Cerebellar nuclear complex (tissue), 1 donor: ENCODE measurements at regions not wholly inside any gene's neighbourhood (a gene's known extent, or its start where the extent isn't known, plus 50 kb on each side); places are given as distances from the start of the nearest gene placed in this dataset.

ENCODE experiments used
- DNase-seq, 2 experiments: peaks; one replicate each; lab custom pipeline; 2025; lab: John Stamatoyannopoulos, UW

GRCh38 chr2:104045071-104045470, 808.8 kb upstream of the POU3F3 start:
- no peak for DNase-seq

DNA sequence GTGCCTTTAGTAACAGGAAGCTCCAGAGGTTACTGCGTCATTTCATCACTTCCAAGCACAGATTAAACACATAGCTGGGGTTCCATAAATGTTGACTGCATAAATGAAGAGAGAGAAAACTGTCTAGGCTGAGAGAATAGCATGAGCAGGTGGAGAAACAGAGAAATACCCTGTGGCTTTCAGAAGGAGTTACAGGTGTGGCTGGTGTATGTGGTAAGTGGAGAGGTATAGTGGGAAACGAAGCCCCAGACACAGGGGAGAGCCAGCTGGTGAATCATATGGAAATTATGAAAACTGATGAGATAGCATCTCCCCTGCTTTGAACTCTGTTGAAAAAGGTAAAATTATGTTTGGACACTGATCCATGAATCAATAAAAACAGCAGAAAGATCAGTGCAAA, 807.4 kb upstream of the POU3F3 start:
- DNase-seq, result no peak

- DNase-seq, result no peak
Measured at GRCh38 chr2:104047516-104047915, 806.4 kb upstream of the POU3F3 start.

DNA sequence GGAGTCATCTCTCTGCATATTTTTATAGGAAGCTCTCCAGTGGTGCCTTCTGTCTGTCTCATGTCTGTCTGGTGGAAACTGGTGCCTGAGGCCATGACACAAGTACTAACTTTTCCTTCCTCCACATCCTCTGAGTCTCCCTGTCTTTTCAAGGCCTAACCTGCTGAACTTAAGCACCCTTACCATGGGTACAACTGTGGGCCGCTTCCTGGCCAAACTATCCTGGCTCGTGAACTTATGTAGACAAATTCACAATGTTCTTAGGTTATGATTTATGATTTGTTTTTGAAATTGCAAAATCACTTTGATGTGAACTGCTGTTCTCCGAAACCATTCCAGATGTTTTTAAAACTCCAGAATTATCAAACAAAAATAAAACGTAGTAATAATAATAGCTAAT, 804.5 kb upstream of the POU3F3 start:
- DNase-seq, result no peak

DNA sequence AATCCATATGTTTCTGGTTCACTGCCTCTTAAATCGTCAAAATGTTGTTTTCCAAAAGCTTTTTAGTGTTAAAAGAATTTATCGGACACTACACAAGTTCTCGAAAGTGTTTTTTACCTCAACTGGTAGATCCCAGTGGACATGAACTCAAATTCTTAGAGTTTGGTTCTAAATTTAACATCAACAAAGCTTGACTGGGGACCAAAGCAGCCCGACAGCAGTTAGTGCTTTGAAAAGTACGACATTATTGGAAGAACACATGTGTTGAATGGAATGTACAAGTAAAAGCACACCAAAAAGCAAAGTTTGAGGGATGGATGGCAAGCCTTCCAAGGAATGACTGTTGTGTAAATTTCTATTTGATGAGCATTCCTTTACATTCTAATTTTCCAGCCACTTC, 803.9 kb upstream of the POU3F3 start:
- no peak for DNase-seq

- no peak for DNase-seq
Measured at GRCh38 chr2:104050656-104051242, 803.2 kb upstream of the POU3F3 start.

DNA sequence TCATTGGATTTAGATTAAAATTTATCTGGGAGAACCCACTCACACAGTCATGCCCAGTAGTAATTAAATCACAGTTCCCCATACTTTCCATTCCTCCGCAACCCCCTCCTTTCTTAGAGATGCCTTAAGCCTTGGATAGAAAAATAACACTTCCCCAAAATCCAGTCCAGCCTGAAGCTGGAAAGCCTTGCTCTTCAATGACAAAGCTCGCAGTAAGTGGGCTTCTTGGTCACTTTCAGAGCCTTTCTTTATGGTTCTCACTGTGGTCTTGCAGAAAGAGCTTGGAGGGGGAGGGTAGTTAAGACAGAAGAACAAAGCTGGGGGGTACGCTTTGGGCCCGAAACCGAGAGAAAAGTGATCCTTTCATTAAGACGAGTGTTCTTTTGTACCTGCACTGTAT, 802.1 kb upstream of the POU3F3 start:
- DNase-seq, result no peak

DNA sequence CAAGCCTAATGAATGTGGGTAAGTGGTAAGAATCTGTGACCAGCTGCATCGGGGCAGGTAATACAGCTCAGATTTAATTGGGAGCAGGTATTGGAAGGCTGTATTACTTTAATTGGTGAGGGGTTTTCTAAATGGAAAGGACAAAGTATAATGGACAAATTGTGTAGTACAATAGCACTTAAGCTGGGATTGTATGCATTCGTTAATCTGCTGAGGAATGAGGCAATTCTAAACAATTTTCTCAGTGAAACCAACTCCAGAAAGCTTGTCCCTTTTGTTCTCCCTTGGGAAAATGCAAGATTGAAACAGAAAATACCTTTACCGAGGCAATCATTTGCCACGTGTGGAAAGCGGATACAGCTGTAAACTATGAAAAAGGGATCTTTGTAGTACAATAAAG, 801.6 kb upstream of the POU3F3 start:
- no peak for DNase-seq

- DNase-seq, result no peak
Measured at GRCh38 chr2:104056451-104056850, 797.5 kb upstream of the POU3F3 start.

DNA sequence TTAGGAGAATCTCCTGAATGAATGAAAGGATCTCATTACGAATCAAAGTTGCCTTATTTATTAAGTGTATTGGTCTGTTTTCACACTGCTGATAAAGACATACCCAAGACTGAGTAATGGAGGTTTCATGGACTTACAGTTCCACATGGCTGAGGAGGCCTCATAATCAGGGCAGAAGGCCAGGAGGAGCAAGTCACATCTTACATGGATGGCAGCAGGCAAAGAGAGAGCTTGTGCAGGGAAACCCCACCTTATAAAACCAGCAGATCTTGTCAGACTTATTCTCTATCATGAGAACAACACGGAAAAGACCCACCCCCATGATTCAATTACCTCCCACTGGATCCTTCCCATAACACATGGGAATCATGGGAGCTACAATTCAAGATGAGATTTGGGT, 785.2 kb upstream of the POU3F3 start:
- DNase-seq, result no peak

- no peak for DNase-seq
Measured at GRCh38 chr2:104077573-104077972, 776.3 kb upstream of the POU3F3 start.

DNA sequence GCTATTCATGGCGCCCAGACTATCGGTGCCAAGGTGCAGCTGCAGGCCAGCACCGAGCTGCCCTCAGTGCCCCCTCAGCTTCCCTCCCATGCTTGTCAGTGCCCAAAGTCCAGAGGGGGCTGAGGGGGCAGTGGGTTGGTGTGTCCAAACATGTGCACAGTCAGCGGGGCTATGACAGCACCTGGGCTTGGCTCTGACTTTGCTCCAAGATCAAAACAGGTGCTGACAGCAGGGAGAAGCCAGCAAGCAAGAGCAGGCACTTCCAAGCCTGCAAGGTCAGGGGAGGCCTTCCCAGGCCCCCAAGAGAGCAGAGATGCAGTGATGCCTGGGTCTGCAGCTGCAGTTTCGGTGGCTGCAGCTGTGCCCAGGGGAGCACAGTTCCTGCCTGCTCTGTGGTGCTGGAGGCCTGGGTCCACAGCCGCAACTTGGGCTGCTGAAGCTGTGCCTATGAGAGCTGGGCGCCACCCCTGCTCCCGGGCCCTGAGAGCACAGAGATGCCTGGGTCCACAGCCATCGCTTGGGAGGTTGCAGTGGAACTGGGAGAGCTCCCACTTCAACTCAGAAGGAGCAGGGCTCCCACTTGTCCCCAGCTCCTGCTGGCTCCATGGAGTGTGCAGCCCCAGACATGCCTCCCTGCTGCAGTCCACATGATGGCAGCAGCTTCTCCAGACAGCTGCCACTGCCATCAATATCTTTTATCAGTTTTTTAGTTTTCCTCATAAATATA, 775.3 kb upstream of the POU3F3 start:
- DNase-seq, result no peak

DNA sequence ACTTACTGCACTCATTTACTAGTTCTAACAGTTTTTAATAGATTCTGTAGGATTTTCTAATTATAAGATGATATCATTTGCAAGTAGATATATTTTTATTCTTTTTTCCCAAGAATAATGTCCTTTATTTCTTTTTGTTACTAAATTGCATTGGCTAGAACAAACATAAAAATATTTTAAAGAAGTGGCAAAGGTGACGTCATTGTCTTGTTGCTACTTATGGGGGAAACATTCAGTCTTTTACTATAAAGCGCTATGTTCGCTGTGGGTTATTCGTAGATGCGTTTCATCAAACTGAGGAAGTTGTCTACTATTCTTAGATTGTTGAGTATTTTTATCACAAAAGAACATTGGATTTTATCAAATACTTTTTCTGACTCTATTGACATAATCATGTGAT, 765.2 kb upstream of the POU3F3 start:
- DNase-seq, result no peak

DNA sequence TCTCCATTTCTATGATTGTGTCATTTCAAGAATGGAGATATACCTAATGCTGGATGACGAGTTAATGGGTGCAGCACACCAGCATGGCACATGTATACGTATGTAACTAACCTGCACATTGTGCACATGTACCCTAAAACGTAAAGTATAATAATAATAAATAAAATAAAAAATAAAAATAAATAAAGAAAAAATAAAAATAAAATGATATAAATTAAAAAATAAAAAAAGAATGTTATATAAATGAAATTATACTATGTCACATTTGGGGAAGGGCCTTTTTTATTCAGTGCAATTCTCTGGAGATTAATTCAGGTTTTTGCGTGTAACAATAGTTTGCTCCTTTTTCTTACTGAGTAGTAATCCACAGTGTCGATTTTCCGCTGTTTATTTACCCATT, 763.5 kb upstream of the POU3F3 start:
- DNase-seq, result no peak

DNA sequence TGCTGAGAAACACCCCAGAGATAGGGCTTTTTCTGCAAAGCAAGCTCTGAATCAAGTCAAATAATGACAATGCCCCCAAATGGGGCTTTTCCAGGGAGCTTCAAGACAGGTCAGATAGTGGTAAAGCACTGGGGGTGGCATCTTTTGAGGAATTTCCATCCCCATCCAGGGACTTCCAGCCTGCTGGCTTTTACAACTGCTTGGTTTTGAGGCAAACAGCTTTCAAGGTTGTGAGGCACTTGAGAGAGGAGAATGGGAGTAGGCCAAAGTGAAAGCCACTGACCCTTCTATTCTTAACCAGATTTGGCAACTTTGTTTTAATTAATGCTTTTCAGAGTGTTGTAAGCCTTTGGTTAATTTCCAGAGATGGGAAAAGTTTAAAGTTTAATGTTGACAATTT, 762.0 kb upstream of the POU3F3 start:
- no peak for DNase-seq

- no peak for DNase-seq
Measured at GRCh38 chr2:104092886-104093285, 761.0 kb upstream of the POU3F3 start.

DNA sequence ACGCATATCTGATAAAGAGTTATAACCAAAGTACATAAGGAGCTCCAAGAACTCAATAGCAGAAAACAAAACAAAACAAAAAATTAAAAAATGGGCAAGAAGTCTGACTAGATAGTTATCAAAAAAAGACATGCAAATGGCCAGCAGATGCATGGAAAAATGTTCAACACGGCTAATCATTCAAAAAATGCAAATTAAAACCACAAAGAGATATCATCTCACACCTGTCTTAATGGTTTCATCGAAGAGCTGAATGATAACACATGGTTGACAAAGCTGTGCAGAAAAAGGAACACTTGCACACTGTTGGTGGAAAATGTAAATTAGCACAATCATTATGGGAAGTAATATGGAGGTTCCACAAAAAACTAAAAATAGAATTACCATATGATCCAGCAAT, 751.3 kb upstream of the POU3F3 start:
- DNase-seq, result no peak

DNA sequence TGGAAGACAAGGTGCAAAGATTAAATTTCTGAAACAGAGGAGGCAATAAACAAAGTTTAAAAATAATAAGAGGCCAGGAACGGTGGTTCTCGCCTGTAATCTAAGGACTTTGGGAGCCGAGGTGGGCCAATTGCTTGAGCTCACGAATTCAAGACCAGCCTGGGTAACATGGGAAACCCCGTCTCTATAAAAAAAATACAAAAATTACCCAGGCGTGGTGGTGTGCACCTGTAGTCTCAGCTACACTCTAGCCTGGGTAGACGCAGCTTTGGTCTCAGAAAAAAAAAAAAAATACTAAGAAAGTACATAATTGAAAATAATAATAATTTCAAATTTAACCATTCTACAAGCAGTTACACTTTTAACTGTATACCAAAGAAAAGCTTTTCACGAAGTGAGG, 744.6 kb upstream of the POU3F3 start:
- no peak for DNase-seq

GRCh38 chr2:104118889-104119288, 735.0 kb upstream of the POU3F3 start:
- no peak for DNase-seq

DNA sequence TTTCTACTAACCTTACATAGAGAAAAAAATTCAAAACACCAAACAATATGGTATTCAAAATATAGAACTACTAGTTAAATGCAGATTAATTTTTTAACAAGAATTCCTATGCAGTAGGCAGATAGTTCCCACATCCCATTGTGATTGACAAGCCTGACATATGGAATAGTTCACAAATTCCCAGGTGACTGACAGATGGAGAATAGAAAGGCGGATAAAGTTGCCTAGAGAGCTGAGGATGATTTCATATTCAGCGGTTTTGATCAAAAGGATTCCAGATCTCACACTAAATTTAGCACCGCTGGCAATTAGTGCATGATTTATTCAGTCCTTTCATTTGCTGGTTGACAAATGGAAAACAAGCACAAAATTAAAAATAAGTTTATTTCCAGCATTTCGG, 733.7 kb upstream of the POU3F3 start:
- no peak for DNase-seq

DNA sequence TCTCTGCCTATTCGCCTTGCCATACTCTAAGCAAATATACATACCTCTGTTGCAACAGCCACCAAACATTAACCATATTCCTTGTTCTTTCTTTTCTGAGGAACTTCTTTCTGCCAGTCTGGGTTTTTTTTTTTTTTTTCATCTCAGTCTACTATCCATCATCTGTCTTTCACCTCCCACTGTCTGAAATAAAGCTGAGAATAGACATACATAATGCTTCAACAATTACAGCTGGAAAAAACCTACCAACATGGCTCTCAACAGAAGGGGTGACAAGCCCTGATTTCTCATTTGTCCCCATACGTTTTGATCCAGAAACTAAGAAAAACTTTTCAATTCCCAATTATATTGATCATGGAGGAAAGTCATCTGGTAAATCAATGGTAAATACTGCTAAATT, 728.8 kb upstream of the POU3F3 start:
- no peak for DNase-seq

- no peak for DNase-seq
Measured at GRCh38 chr2:104127049-104127770, 726.7 kb upstream of the POU3F3 start.

- no peak for DNase-seq
Measured at GRCh38 chr2:104140361-104140760, 713.6 kb upstream of the POU3F3 start.
